HG03457 (cell line): ENCODE measurements at regions not wholly inside any gene's neighbourhood (a gene's known extent, or its start where the extent isn't known, plus 50 kb on each side); places are given as distances from the start of the nearest gene placed in this dataset.
"Not testable (repeated sequence)": the region's sequence is repeated elsewhere in the genome, so short reads cannot be mapped to it uniquely, and the experiment has no call there.

ENCODE experiments used
- ATAC-seq: cut with Tn5 transposase; IDR thresholded peaks from one replicate; pipeline ENCODE4 v1.9.1; 2021; ENCODE audit warnings: moderate number of reproducible peaks; ENCODE audit not compliant: unreplicated experiment

- ATAC-seq = no peak
Measured at GRCh38 chr18:76721207-76721996, 101.0 kb upstream of the ZNF236 start.

GRCh38 chr18:76720683-76721082 is 101.7 kb upstream of the ZNF236 start:
- ATAC-seq = no peak

GRCh38 chr18:76715012-76715610 is 107.2 kb upstream of the ZNF236 start:
- ATAC-seq = no peak

- ATAC-seq = no peak
Measured at GRCh38 chr18:76713432-76713831, 108.9 kb upstream of the ZNF236 start.

GRCh38 chr18:76712511-76713140 is 109.7 kb upstream of the ZNF236 start:
- no peak for ATAC-seq

- no peak for ATAC-seq
Measured at GRCh38 chr18:76710646-76711520, 111.5 kb upstream of the ZNF236 start.

GRCh38 chr18:76709659-76710645 is 112.4 kb upstream of the ZNF236 start:
- peak; percentile 80 for ATAC-seq

- no peak for ATAC-seq
Measured at GRCh38 chr18:76708722-76709353, 113.5 kb upstream of the ZNF236 start.

- no peak for ATAC-seq
Measured at GRCh38 chr18:76708071-76708721, 114.2 kb upstream of the ZNF236 start.

GRCh38 chr18:76707534-76707933 is 114.8 kb upstream of the ZNF236 start:
- no peak for ATAC-seq

- not testable (repeated sequence) for ATAC-seq
Measured at GRCh38 chr18:76704589-76704988, 117.8 kb upstream of the ZNF236 start.

- ATAC-seq = no peak
Measured at GRCh38 chr18:76699923-76700322, 122.4 kb upstream of the ZNF236 start.

- ATAC-seq = no peak
Measured at GRCh38 chr18:76697441-76697901, 124.9 kb upstream of the ZNF236 start.

GRCh38 chr18:76691800-76692199 is 130.6 kb upstream of the ZNF236 start:
- no peak for ATAC-seq

- no peak for ATAC-seq
Measured at GRCh38 chr18:76689646-76690264, 132.6 kb upstream of the ZNF236 start.

GRCh38 chr18:76688724-76689472 is 133.5 kb upstream of the ZNF236 start:
- no peak for ATAC-seq

- ATAC-seq = peak; percentile 31
Measured at GRCh38 chr18:76687304-76687962, 134.9 kb upstream of the ZNF236 start.
